ENCODE measurements at regions not wholly inside any gene's neighbourhood (a gene's known extent, or its start where the extent isn't known, plus 50 kb on each side); places are given as distances from the start of the nearest gene placed in this dataset.

GRCh38 chr14:50038398-50039119, 77.8 kb downstream of the VCPKMT start:
- Histone ChIP-seq H4K20me1 (ENCODE audit: insufficient read depth, poor library complexity, severe bottlenecking) (no peaks in the 10 kb centered on the region), H3K9me3 (ENCODE audit: low read depth) (no peaks in the 10 kb centered on the region), H2AFZ (no peak overlapping the region), H3K9me2 (replicated peaks; ENCODE audit: insufficient read depth) (no peaks in the 10 kb centered on the region), H3K27ac (no peak overlapping the region), H3K4me1 (ENCODE audit: insufficient read depth) (peaks cover 9% of the 10 kb centered on the region), H3K4me2 (no peak overlapping the region), H3K36me3 (replicated peaks; ENCODE audit: insufficient read depth, low read depth) (no peaks in the 10 kb centered on the region), H3K79me2 (no peaks in the 10 kb centered on the region), H3K27me3 (no peaks in the 10 kb centered on the region), H3K4me3 (no peak overlapping the region)
- WGBS (ENCODE audit: low lambda C conversion rate, missing lambda C conversion rate) = 85% methylated on average over 4 of the region's 4 CpGs
- TF ChIP-seq, protein P1, sequence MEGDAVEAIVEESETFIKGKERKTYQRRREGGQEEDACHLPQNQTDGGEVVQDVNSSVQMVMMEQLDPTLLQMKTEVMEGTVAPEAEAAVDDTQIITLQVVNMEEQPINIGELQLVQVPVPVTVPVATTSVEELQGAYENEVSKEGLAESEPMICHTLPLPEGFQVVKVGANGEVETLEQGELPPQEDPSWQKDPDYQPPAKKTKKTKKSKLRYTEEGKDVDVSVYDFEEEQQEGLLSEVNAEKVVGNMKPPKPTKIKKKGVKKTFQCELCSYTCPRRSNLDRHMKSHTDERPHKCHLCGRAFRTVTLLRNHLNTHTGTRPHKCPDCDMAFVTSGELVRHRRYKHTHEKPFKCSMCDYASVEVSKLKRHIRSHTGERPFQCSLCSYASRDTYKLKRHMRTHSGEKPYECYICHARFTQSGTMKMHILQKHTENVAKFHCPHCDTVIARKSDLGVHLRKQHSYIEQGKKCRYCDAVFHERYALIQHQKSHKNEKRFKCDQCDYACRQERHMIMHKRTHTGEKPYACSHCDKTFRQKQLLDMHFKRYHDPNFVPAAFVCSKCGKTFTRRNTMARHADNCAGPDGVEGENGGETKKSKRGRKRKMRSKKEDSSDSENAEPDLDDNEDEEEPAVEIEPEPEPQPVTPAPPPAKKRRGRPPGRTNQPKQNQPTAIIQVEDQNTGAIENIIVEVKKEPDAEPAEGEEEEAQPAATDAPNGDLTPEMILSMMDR (IDR thresholded peaks at IDR 0.05; ENCODE audit: poor library complexity) = no peak
- TF ChIP-seq EZH2phosphoT487 (IDR thresholded peaks at IDR 0.05; ENCODE audit: low read depth, severe bottlenecking, unreplicated experiment) (no peak), EZH2 (IDR thresholded peaks at IDR 0.05; ENCODE audit: borderline replicate concordance) (no peak)
- no peak for DNase-seq (ENCODE audit: low spot score)

DNA sequence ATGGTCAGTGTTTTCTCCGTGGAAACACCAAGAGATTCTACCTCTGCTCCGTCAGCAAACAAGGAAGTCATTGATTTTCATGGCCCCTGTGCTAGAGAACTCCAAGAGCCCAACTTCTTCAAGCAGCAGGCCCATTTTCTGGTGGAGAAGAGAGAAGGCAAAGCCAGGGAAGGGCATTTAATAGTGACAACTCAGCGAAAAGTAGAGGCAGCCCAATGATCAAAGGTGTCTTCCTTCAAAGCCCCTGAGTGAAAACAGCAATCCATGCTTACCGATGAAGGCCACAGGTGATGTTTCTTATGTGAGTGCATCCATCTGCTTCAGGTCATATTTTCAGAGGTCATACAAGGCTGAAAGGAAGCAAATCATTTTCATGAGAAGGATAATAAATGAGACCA, 77.3 kb downstream of the VCPKMT start:
- no peaks in the 10 kb centered on the region for H3K79me2 ChIP-seq
- no peak overlapping the region for H2AFZ ChIP-seq
- no peak for TF ChIP-seq EZH2phosphoT487 (IDR thresholded peaks at IDR 0.05; ENCODE audit: low read depth, severe bottlenecking, unreplicated experiment)
- TF ChIP-seq, protein P1 (IDR thresholded peaks at IDR 0.05; ENCODE audit: poor library complexity) = no peak
- no peak for TF ChIP-seq EZH2 (IDR thresholded peaks at IDR 0.05; ENCODE audit: borderline replicate concordance)
- H3K9me2 ChIP-seq (replicated peaks; ENCODE audit: insufficient read depth) = no peaks in the 10 kb centered on the region
- peaks cover 9% of the 10 kb centered on the region for H3K4me1 ChIP-seq (ENCODE audit: insufficient read depth)
- no peaks in the 10 kb centered on the region for H3K9me3 ChIP-seq (ENCODE audit: low read depth)
- H3K27me3 ChIP-seq = no peaks in the 10 kb centered on the region
- H3K36me3 ChIP-seq (replicated peaks; ENCODE audit: insufficient read depth, low read depth) = no peaks in the 10 kb centered on the region
- no peak for DNase-seq (ENCODE audit: low spot score)
- WGBS (ENCODE audit: low lambda C conversion rate, missing lambda C conversion rate) = 93% methylated on average over 4 of the region's 4 CpGs
- H3K27ac ChIP-seq = no peak overlapping the region
- no peak overlapping the region for H3K4me3 ChIP-seq
- H3K4me2 ChIP-seq = no peak overlapping the region
- no peaks in the 10 kb centered on the region for H4K20me1 ChIP-seq (ENCODE audit: insufficient read depth, poor library complexity, severe bottlenecking)

DNA sequence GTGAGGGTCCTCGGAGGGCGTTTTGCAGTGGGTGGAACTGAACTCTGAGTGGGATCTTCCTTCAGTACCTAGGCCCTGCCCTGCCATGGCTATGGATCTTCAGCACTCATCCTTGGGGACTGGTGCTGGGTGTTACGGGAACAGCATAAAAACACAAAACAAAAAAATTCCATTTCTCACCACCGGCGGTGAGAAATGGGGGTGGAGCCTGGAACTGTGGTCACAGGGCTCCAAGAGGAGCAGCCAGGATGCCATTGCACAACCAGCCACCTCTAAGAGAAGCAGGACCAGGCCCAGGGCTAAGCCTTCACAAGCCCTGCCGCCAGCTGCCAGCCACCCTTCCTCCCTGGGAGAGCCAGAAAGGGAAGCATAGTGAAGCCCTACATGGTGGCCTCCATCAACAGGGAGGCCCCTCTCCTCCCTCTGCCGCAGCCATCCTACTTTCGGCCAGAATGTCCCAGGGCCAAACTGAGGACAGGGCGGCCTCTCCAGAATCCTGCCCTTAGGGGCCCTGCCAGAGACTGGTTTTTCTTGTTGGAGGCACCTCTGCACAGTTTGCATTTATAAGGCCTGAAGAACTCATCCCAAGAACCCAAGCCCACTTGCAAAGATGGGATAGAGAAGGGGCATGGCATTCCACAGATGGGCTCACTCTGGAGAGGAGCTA, 76.5 kb downstream of the VCPKMT start:
- DNase-seq (ENCODE audit: low spot score) = peak; percentile 31
- Histone ChIP-seq H3K4me1 (ENCODE audit: insufficient read depth) (peaks cover 14% of the 10 kb centered on the region), H3K36me3 (replicated peaks; ENCODE audit: insufficient read depth, low read depth) (no peaks in the 10 kb centered on the region), H2AFZ (no peak overlapping the region), H3K9me2 (replicated peaks; ENCODE audit: insufficient read depth) (no peaks in the 10 kb centered on the region), H3K27ac (peak overlapping the region; percentile 57), H3K4me2 (no peak overlapping the region), H4K20me1 (ENCODE audit: insufficient read depth, poor library complexity, severe bottlenecking) (no peaks in the 10 kb centered on the region), H3K27me3 (no peaks in the 10 kb centered on the region), H3K79me2 (no peaks in the 10 kb centered on the region), H3K4me3 (no peak overlapping the region), H3K9me3 (ENCODE audit: low read depth) (no peaks in the 10 kb centered on the region)
- TF ChIP-seq EZH2phosphoT487 (IDR thresholded peaks at IDR 0.05; ENCODE audit: low read depth, severe bottlenecking, unreplicated experiment) (no peak), EZH2 (IDR thresholded peaks at IDR 0.05; ENCODE audit: borderline replicate concordance) (no peak)
- WGBS (ENCODE audit: low lambda C conversion rate, missing lambda C conversion rate) = 91% methylated on average over 9 of the region's 9 CpGs

DNA sequence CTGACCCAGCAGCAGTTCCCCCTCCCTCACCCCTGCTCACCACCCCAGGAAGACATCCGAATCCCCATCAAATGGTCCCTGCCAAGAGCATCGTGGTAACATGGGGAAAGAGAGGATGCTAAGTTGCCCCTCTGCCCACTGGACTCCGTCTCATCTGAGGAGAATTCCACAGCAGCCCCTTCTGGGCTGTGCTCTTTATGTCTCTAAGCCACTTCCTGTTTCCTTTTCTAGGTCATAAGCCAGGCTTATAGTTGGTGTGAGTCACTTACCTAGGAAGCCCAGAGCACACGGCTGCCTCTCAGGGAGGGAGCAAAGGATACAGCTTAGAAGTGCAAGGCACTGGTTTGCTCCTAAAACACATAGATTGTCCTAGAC, 76.0 kb downstream of the VCPKMT start:
- WGBS (ENCODE audit: low lambda C conversion rate, missing lambda C conversion rate) = 63% methylated on average over 4 of the region's 4 CpGs
- TF ChIP-seq, protein P1 (IDR thresholded peaks at IDR 0.05; ENCODE audit: poor library complexity) = no peak
- no peak for TF ChIP-seq EZH2 (IDR thresholded peaks at IDR 0.05; ENCODE audit: borderline replicate concordance)
- TF ChIP-seq EZH2phosphoT487 (IDR thresholded peaks at IDR 0.05; ENCODE audit: low read depth, severe bottlenecking, unreplicated experiment) = no peak
- no peak overlapping the region for H2AFZ ChIP-seq
- peak overlapping the region; percentile 57 for H3K27ac ChIP-seq
- H3K4me2 ChIP-seq = no peak overlapping the region
- no peaks in the 10 kb centered on the region for H3K9me3 ChIP-seq (ENCODE audit: low read depth)
- H3K4me3 ChIP-seq = no peak overlapping the region
- no peaks in the 10 kb centered on the region for H3K9me2 ChIP-seq (replicated peaks; ENCODE audit: insufficient read depth)
- no peaks in the 10 kb centered on the region for H3K79me2 ChIP-seq
- peak; percentile 71 for DNase-seq (ENCODE audit: low spot score)
- H3K4me1 ChIP-seq (ENCODE audit: insufficient read depth) = peaks cover 19% of the 10 kb centered on the region
- H4K20me1 ChIP-seq (ENCODE audit: insufficient read depth, poor library complexity, severe bottlenecking) = no peaks in the 10 kb centered on the region
- H3K27me3 ChIP-seq = no peaks in the 10 kb centered on the region
- H3K36me3 ChIP-seq (replicated peaks; ENCODE audit: insufficient read depth, low read depth) = no peaks in the 10 kb centered on the region
